HepG2 (cell line): ENCODE measurements at regions not wholly inside any gene's neighbourhood (a gene's known extent, or its start where the extent isn't known, plus 50 kb on each side); places are given as distances from the start of the nearest gene placed in this dataset.
"Not testable (repeated sequence)": the region's sequence is repeated elsewhere in the genome, so short reads cannot be mapped to it uniquely, and the experiment has no call there.

ENCODE experiments used
- ATAC-seq: fragments of 200-7000 bp; cut with Tn5 transposase; 3 replicates; pipeline ENCODE4 v1.9.1; 2020; ENCODE audit warnings: mild to moderate bottlenecking, moderate library complexity
- BruUV-seq: library from RNA; stranded (reverse); fragments of 400-500 nt; replicated peaks from 2 replicates; lab custom pipeline; 2021; lab: Mats Ljungman, UMichigan
- CTCF ChIA-PET: fragments of 300-600 bp; formaldehyde crosslinking; extraction: SDS; loops from one replicate; lab custom pipeline; 2021; ENCODE audit warnings: low total read pairs, inconsistent platforms, low intra/inter-chr PET ratio; lab: Yijun Ruan, JAX
- POLR2A ChIA-PET: fragments of 350-600 bp; sonication (Branson Sonifier 250); formaldehyde crosslinking; loops from one replicate; lab custom pipeline; 2020; ENCODE audit warnings: antibody characterized with exemption, inconsistent platforms; lab: Yijun Ruan, JAX
- DNase-seq: peaks from one replicate; pipeline ENCODE4 v3.0.0-alpha.2; 2015; ENCODE audit warnings: low spot score
- FAIRE-seq: peaks from 3 replicates; lab custom pipeline; 2011; peaks lifted over from hg19 to GRCh38; lab: Jason Lieb, UNC
- H2AFZ ChIP-seq: one replicate; pipeline ENCODE4 v1.6.1; 2011; ENCODE audit warnings: low read length, inconsistent platforms
- H3K27ac ChIP-seq: fragments of 300-600 bp; 3 replicates; pipeline ENCODE4 v1.8.0; 2011; ENCODE audit warnings: mixed run types, mild to moderate bottlenecking, mixed read lengths, low read length, inconsistent platforms; ENCODE audit not compliant: insufficient read depth; ENCODE audit errors: extremely low read length
- H3K27me3 ChIP-seq, 2 experiments: fragments of 200-600 bp in 1 of 2; 2 replicates in 1 of 2; 3 replicates in 1 of 2; pipeline versions ENCODE4 v1.6.0 to v1.8.0; 2011; ENCODE audit warnings: low read length in 2 of 2, mild to moderate bottlenecking in 2 of 2, moderate library complexity in 2 of 2, inconsistent platforms in 1 of 2; ENCODE audit not compliant: insufficient read depth in 2 of 2, control insufficient read depth in 1 of 2
- H3K36me3 ChIP-seq, 2 experiments: fragments of 200-600 bp in 1 of 2; replicated peaks in 1 of 2; 2 replicates in 1 of 2; 3 replicates in 1 of 2; pipeline versions ENCODE4 v1.5.1 to v1.8.0; 2011; ENCODE audit warnings: low read length in 2 of 2, inconsistent platforms in 1 of 2; ENCODE audit not compliant: insufficient read depth in 2 of 2, control insufficient read depth in 1 of 2
- H3K4me1 ChIP-seq: 2 replicates; pipeline ENCODE4 v1.5.1; 2012; ENCODE audit warnings: low read length, inconsistent platforms; ENCODE audit not compliant: insufficient read depth
- H3K4me2 ChIP-seq: 2 replicates; pipeline ENCODE4 v1.6.0; 2011; ENCODE audit warnings: low read depth, low read length, inconsistent platforms
- H3K4me3 ChIP-seq, 3 experiments: fragments of 200-600 bp in 1 of 3; sonication (generic), shearing (Covaris generic) in 1 of 3; replicated peaks in 1 of 3; 2 replicates each; pipeline ENCODE4 v1.5.1; 2011 to 2016; ENCODE audit warnings: low read length in 3 of 3, inconsistent platforms in 2 of 3, low read depth in 2 of 3, mild to moderate bottlenecking in 2 of 3, control low read depth in 1 of 3, mixed read lengths in 1 of 3; ENCODE audit not compliant: insufficient read depth in 1 of 3
- H3K79me2 ChIP-seq: one replicate; pipeline ENCODE4 v1.6.1; 2011; ENCODE audit warnings: low read length, inconsistent platforms; ENCODE audit not compliant: insufficient read depth
- H3K9ac ChIP-seq: 2 replicates; pipeline ENCODE4 v1.6.0; 2011; ENCODE audit warnings: mild to moderate bottlenecking, low read depth, low read length, inconsistent platforms; ENCODE audit not compliant: insufficient read depth
- H3K9me3 ChIP-seq: 2 replicates; pipeline ENCODE4 v1.5.1; 2012; ENCODE audit warnings: mild to moderate bottlenecking, low read length
- H4K20me1 ChIP-seq: 2 replicates; pipeline ENCODE4 v1.6.0; 2011; ENCODE audit warnings: inconsistent platforms, mild to moderate bottlenecking, low read length, moderate library complexity; ENCODE audit not compliant: insufficient read depth
- GPN1 ChIP-seq: sonication (generic); formaldehyde crosslinking; IDR thresholded peaks from 2 replicates; pipeline ENCODE4 v1.5.1; 2020; ENCODE audit warnings: missing genetic modification reagents, borderline replicate concordance
- HCFC1 ChIP-seq: fragments of 150-350 bp; IDR thresholded peaks from 2 replicates; pipeline ENCODE4 v1.6.1; 2014; ENCODE audit warnings: low read depth, low read length
- KLF11 ChIP-seq: IDR thresholded peaks from 2 replicates; pipeline ENCODE4 v1.6.1; 2016; ENCODE audit warnings: missing compliant biosample characterization
- MTA1 ChIP-seq: sonication (generic); formaldehyde crosslinking; IDR thresholded peaks from 2 replicates; pipeline ENCODE4 v1.4.0; 2020; ENCODE audit warnings: missing genetic modification reagents, mild to moderate bottlenecking, borderline replicate concordance
- ZFAT ChIP-seq: sonication (generic); formaldehyde crosslinking; conservative IDR thresholded peaks from 2 replicates; pipeline ENCODE4 v1.8.1; 2023; ENCODE audit warnings: missing genetic modification reagents, inconsistent platforms
- ZKSCAN8 ChIP-seq: IDR thresholded peaks from 2 replicates; pipeline ENCODE4 v1.6.1; 2016; ENCODE audit warnings: borderline replicate concordance, missing genetic modification reagents, missing compliant biosample characterization
- ZNF556 ChIP-seq: sonication (generic); formaldehyde crosslinking; IDR thresholded peaks from 2 replicates; pipeline ENCODE4 v1.4.0; 2020; ENCODE audit warnings: mild to moderate bottlenecking, missing genetic modification reagents, borderline replicate concordance
- ZNF563 ChIP-seq: sonication (generic); formaldehyde crosslinking; IDR thresholded peaks from 2 replicates; pipeline ENCODE4 v1.8.0; 2022; ENCODE audit warnings: mild to moderate bottlenecking, moderate library complexity, missing genetic modification reagents
- ZNF782 ChIP-seq: sonication (generic); formaldehyde crosslinking; IDR thresholded peaks from 2 replicates; pipeline ENCODE4 v1.4.0; 2020; ENCODE audit warnings: missing genetic modification reagents, mild to moderate bottlenecking, borderline replicate concordance
- WGBS: methylation state at CpG from one replicate; pipeline ENCODE4 v1.1.6; 2017; ENCODE audit warnings: low lambda C conversion rate; 5-methylcytosine and 5-hydroxymethylcytosine counted together
- in situ Hi-C: cut with HindIII; loops from 2 replicates; pipeline ENCODE4 v1.10.0; 2017; ENCODE audit warnings: low pct_unique_long_range_greater_than_20kb; ENCODE audit not compliant: extremely low pct_ligation_motif_present
- intact Hi-C: fragments of 100-400 bp; cut with micrococcal nuclease; formaldehyde crosslinking; loops from one replicate; pipeline ENCODE4 v1.10.0; 2022; ENCODE audit not compliant: unreplicated experiment
- TF ChIP-seq, protein P1 (sequence below): sonication (generic); formaldehyde crosslinking; IDR thresholded peaks from 2 replicates; pipeline ENCODE4 v1.5.0; 2020; ENCODE audit warnings: mild to moderate bottlenecking, missing genetic modification reagents, borderline replicate concordance
- TF ChIP-seq, protein P2 (sequence below): sonication (generic); formaldehyde crosslinking; IDR thresholded peaks from 2 replicates; pipeline ENCODE4 v1.5.0; 2020; ENCODE audit warnings: missing genetic modification reagents

DNA sequence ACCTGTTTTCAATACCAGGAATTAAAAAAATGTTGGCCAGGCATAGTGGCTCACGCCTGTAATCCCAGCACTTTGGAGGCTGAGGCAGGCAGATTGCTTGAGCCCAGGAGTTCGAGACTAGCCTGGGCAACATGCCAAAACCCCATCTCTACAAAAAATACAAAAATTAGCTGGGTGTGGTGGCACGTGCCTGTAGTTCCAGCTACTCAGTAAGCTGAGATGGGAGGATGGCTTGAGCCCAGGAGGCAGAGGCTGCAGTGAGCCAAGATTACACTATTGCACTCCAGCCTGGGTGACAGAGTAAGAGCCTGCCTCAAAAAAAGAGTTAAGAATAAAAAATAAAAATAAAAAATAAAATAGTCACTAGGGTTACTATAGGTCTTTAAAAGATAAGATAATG lies 60.6 kb upstream of the FOXI2 start:
- ATAC-seq, H3K4me2 ChIP-seq, H3K27ac ChIP-seq, H3K9me3 ChIP-seq, H4K20me1 ChIP-seq, H2AFZ ChIP-seq, H3K36me3 ChIP-seq, BruUV-seq, H3K4me3 ChIP-seq, intact Hi-C loops, DNase-seq, H3K9ac ChIP-seq, H3K4me1 ChIP-seq, H3K79me2 ChIP-seq, CTCF ChIA-PET, in situ Hi-C loops, H3K27me3 ChIP-seq, POLR2A ChIA-PET, FAIRE-seq: not testable (repeated sequence)
- 3% methylated on average over 3 of the region's 3 CpGs for WGBS

DNA sequence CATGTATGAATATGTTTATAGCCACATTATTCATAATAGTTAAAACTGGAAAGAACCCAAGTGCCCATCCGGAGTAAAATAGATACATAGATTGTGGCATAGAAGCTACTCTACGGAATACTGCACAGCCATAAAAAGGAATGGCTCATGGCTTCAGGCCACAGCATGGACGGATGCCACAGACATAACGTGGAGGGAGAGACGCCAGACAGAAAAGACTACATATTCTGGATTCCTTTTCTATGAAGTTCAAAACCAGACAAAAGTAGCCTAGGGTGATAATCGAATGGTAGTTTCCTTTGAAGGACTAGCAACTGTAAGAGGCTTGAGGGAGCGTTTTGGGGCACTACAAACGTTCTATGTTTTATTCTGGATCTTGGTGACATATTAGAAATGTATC lies 58.9 kb upstream of the FOXI2 start:
- H3K27ac ChIP-seq = no peak overlapping the region
- no peak overlapping the region for H2AFZ ChIP-seq
- 3% methylated on average over 8 of the region's 8 CpGs for WGBS
- H3K9ac ChIP-seq = no peak overlapping the region
- no peak for DNase-seq
- no peak for ATAC-seq
- H3K9me3 ChIP-seq = no peaks in the 10 kb centered on the region
- POLR2A ChIA-PET = no interaction called here
- in situ Hi-C loops = no loop called here
- no peaks in the 10 kb centered on the region; a peak in 1 of 5 replicates for H3K27me3 ChIP-seq
- no TSS peak for BruUV-seq
- no peak overlapping the region for H3K4me3 ChIP-seq
- CTCF ChIA-PET = no interaction called here
- no peaks in the 10 kb centered on the region for H4K20me1 ChIP-seq
- FAIRE-seq = no peak
- H3K4me2 ChIP-seq = no peak overlapping the region
- TF ChIP-seq, protein P1, sequence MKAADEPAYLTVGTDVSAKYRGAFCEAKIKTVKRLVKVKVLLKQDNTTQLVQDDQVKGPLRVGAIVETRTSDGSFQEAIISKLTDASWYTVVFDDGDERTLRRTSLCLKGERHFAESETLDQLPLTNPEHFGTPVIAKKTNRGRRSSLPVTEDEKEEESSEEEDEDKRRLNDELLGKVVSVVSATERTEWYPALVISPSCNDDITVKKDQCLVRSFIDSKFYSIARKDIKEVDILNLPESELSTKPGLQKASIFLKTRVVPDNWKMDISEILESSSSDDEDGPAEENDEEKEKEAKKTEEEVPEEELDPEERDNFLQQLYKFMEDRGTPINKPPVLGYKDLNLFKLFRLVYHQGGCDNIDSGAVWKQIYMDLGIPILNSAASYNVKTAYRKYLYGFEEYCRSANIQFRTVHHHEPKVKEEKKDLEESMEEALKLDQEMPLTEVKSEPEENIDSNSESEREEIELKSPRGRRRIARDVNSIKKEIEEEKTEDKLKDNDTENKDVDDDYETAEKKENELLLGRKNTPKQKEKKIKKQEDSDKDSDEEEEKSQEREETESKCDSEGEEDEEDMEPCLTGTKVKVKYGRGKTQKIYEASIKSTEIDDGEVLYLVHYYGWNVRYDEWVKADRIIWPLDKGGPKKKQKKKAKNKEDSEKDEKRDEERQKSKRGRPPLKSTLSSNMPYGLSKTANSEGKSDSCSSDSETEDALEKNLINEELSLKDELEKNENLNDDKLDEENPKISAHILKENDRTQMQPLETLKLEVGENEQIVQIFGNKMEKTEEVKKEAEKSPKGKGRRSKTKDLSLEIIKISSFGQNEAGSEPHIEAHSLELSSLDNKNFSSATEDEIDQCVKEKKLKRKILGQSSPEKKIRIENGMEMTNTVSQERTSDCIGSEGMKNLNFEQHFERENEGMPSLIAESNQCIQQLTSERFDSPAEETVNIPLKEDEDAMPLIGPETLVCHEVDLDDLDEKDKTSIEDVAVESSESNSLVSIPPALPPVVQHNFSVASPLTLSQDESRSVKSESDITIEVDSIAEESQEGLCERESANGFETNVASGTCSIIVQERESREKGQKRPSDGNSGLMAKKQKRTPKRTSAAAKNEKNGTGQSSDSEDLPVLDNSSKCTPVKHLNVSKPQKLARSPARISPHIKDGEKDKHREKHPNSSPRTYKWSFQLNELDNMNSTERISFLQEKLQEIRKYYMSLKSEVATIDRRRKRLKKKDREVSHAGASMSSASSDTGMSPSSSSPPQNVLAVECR (CRISPR knock-in tag) = no peak
- TF ChIP-seq ZNF563 (CRISPR knock-in tag) = no peak
- no peak for TF ChIP-seq KLF11 (CRISPR knock-in tag)
- no peak for TF ChIP-seq ZFAT (CRISPR knock-in tag)
- no peak for TF ChIP-seq GPN1 (CRISPR knock-in tag)
- TF ChIP-seq ZKSCAN8 (CRISPR knock-in tag) = no peak
- no peak for TF ChIP-seq MTA1 (CRISPR knock-in tag)
- no peak for TF ChIP-seq HCFC1
- TF ChIP-seq, protein P2, sequence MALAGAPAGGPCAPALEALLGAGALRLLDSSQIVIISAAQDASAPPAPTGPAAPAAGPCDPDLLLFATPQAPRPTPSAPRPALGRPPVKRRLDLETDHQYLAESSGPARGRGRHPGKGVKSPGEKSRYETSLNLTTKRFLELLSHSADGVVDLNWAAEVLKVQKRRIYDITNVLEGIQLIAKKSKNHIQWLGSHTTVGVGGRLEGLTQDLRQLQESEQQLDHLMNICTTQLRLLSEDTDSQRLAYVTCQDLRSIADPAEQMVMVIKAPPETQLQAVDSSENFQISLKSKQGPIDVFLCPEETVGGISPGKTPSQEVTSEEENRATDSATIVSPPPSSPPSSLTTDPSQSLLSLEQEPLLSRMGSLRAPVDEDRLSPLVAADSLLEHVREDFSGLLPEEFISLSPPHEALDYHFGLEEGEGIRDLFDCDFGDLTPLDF (CRISPR knock-in tag) = no peak
- no peak for TF ChIP-seq ZNF556 (CRISPR knock-in tag)
- TF ChIP-seq ZNF782 (CRISPR knock-in tag) = no peak
- no peaks in the 10 kb centered on the region for H3K79me2 ChIP-seq
- no peaks in the 10 kb centered on the region for H3K36me3 ChIP-seq
- intact Hi-C loops = no loop called here
- no peaks in the 10 kb centered on the region for H3K4me1 ChIP-seq
